LHCN-M2 (cell line): ENCODE measurements at regions not wholly inside any gene's neighbourhood (a gene's known extent, or its start where the extent isn't known, plus 50 kb on each side); places are given as distances from the start of the nearest gene placed in this dataset.
A peak's percentile ranks its signal among the peaks of the same experiment; 100 is the strongest.
"Not testable (repeated sequence)": the region's sequence is repeated elsewhere in the genome, so short reads cannot be mapped to it uniquely, and the experiment has no call there.

Experiments
- DNase-seq: peaks from one replicate; pipeline ENCODE4 v3.0.0-alpha.2; 2012; ENCODE audit warnings: low read depth

DNA sequence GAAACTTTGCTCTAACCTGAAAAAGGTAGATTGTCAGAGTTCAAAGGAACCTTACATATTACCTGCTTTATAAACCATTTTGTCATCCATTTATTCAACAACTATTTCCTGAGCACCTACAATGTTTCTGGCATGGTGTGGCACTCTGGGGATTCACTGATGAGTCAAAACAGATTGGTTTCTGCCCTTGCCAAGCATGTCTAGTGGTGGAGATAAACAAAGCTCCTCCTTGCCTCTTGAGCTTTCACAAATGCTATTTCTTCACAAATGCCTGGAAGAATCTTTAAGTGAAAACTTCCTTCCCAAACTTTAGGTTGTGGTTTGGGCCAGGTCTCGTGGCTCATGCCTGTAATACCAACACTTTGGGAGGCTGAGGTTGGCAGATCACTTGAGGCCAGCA lies 85.1 kb upstream of the RELN start:
- peak; percentile 7 for DNase-seq

DNA sequence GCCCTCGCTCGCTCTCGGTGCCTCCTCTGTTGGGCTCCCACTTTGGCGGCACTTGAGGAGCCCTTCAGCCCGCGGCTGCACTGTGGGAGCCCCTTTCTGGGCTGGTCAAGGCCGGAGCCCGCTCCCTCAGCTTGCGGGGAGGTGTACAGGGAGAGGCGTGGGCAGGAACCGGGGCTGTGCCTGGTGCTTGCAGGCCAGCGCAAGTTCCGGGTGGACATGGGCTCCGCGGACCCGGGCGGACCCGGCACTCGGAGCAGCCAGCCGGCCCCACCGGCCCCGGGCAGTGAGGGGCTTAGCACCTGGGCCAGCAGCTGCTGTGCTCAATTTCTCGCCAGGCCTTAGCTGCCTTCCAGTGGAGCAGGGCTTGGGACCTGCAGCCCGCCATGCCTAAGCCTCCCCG lies 82.2 kb upstream of the RELN start:
- not testable (repeated sequence) for DNase-seq

DNA sequence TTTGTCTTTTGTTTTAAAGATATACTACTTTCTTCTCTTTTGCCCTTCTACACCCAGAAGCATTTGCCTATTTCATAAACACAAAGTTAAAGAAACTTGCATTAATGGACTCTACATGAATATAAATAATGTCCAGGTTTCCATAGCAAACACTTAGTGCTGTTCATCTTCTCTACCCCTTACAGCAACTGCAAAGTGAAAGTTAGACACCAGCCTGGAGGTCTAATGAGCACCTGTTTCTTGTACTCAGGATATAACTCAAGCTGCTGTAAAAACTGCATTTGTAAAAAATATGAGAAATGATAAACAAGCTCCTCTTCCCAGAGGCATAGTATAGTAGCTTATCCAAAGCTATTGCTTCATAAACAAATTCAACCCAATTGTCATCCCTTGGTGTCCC lies 76.0 kb upstream of the RELN start:
- DNase-seq, result no peak

DNA sequence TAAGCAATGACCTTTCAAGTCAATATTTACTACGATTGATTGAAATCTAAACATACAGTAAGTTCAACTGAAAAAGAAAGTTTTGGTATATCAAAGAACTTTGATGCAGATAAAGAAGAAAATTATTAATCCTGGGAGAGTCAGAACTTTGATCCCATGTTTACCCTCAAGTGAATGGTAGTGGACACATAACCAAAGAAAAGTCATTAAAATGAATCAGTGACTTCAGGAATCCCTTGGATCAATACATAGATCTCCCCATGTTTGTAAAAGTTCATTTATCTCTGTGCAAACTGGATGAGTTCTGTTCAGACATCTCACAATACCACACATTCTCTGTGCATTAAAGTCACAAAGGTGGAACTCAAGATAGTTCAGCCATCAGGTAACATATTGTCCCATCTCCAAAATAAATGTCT lies 75.5 kb upstream of the RELN start:
- no peak for DNase-seq

DNA sequence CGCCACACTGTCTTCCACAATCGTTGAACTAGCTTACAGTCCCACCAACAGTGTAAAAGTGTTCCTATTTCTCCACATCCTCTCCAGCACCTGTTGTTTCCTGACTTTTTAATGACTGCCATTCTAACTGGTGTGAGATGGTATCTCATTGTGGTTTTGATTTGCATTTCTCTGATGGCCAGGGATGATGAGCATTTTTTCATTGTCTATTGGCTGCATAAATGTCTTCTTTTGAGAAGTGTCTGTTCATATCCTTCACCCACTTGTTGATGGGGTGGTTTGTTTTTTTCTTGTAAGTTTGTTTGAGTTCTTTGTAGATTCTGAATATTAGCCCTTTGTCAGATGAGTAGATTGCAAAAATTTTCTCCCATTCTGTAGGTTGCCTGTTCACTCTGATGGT lies 74.3 kb upstream of the RELN start:
- DNase-seq, result not testable (repeated sequence)

DNA sequence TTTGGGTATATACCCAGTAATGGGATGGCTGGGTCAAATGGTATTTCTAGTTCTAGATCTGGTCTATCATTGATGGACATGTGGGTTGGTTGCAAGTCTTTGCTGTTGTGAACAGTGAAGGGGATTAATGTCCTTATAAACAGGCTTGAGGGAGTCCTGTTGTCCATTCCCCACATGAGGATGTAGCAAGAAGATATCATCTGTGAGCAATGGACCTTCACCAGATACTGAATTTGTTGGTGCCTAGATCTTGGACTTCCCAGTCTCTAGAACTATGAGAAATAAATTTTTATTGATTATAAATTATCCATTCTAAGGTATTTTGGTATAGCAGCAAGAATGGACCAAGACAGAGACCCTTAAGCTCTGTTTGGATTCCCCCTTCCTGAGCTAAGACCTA lies 72.2 kb upstream of the RELN start:
- DNase-seq, result no peak

DNA sequence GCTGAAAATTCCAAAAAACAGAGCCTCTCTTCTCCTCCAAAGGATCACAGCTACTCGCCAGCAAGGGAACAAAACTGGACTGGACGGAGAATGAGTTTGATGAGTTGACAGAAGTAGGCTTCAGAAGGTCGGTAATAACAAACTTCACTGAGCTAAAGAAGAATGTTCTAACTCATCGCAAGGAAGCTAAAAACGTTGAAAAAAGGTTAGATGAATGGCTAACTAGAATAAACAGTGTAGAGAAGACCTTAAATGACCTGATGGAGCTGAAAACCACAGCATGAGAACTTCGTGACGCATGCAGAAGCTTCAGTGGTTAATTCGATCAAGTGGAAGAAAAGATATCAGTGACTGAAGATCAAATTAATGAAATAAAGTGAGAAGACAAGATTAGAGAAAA lies 70.4 kb upstream of the RELN start:
- not testable (repeated sequence) for DNase-seq

DNA sequence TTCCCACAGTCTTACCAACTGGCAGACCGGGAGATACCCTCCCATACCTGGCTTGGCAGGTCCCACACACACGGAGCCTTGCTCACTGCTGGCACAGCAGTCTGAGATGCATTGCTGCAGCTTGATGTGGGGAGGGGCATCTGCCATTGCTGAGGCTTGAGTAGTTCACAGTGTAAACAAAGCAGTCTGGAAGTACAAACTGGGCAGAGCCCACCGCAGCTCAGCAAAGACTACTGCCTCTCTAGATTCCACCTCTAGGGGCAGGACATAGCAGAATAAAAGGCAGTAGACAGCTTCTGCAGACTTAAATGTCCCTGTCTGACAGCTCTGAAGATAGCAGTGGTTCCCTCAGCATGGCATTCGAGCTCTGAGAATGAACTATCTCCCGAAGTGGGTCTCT lies 69.6 kb upstream of the RELN start:
- no peak for DNase-seq

DNA sequence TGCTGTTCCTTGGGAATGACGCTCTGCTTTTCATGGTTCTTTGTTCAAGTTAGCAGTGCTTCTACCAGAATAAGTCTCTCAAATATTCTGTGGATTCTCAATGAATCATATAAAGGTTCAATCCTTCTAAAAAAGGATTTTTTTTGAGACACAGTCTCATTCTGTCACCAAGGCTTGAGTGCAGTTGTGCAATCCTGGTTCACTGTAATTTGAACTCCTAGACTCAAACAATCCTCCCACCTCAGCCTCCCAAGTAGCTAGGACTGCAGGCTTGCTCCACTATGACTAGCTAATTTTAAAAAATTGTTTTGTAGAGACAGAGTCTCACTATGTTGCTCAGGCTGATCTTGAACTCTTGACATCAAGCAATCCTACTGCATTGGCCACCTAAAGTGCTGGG lies 64.9 kb upstream of the RELN start:
- DNase-seq, result no peak

DNA sequence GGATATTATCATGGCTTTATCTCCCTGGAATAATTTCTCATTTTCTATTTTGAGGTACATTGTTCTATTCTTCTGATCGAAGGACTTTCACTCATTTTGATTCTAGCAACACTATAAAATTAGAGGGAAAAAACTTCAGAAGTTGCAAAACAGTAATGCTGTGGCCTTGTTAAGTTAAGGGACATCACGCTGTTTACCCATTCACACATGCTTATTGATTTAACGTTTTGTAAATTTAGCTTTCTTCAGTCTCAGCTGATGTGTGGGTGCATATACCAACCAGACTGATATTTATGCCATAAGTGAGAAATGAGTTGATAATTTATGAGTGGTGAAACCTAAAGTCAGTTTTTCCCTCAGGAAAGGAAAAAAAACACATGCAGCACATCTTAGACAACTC lies 63.5 kb upstream of the RELN start:
- DNase-seq, result no peak

DNA sequence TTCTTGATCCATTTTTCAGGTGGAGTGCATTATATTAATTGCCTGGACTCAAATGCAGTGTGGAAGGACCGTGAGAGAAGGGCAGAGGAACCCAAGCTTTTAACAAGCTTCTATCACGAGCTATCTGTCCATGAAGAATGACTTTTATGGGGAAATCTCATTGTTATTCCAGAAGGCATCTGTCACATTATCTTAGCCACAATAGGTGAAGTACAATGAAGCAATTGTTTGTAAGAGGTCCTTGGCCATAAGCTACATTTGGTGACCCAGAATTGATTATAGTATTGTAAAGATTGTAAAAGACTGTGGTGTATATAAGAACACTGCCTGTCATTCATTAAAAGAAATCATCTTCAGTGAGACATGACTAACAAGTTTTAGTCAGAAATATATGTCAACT lies 58.6 kb upstream of the RELN start:
- no peak for DNase-seq

DNA sequence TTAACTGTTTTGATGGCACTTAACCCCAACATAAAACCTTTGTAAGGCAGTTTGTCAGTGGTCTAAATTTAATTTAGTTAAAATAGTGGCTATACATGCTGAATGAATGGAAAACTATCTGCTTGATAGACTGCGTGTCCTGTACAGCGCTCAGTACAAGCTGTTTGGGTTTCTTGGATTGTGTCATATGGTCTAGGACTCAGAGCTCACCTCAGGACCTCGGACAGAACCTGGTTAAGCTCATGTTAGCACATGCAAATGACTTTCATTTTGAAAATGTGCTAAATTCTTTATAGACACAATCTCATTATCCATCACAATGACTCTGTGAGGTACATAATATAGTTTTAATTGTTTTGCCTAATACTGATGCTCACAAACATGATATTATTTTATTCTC lies 55.7 kb upstream of the RELN start:
- no peak for DNase-seq

DNA sequence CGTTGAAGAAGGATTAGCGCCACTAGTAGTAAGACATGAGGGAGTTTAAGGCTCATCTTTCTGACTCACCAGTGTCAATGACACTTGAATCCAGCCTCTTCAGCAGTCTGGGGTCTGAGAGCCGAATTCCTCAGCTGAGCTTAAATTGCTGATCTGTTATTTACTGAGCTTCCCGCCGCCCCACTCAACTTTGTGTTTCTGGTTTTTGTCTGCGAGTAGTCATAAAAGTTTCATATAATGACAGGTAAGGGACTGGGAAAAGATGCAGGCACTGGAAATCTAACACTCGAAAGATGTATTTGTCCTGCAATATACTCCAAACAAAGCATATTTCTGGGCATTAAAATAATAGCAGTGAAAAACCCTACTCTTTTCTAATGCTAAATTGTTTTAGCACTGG lies 51.2 kb upstream of the RELN start:
- DNase-seq, result no peak

DNA sequence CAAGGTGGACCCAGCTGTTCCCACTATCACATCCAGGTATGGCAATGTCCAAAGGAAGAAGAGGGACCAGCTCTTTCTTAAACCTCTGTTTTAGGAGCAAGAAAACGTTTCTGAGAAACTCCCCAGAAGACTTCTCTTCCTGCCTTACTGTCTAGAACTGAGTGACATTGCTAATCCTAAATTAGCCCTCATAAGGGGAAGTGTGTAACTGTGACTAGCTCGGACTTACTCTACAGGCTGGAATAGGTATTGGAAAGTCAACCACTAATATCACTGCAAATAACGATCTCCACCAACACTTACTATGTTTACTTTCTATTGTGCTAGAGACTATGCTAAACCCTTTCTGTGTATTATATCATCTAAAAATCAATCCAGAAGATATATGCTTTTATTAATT lies 49.9 kb upstream of the RELN start:
- DNase-seq, result no peak
